ENCODE measurements at regions not wholly inside any gene's neighbourhood (a gene's known extent, or its start where the extent isn't known, plus 50 kb on each side); places are given as distances from the start of the nearest gene placed in this dataset.

DNA sequence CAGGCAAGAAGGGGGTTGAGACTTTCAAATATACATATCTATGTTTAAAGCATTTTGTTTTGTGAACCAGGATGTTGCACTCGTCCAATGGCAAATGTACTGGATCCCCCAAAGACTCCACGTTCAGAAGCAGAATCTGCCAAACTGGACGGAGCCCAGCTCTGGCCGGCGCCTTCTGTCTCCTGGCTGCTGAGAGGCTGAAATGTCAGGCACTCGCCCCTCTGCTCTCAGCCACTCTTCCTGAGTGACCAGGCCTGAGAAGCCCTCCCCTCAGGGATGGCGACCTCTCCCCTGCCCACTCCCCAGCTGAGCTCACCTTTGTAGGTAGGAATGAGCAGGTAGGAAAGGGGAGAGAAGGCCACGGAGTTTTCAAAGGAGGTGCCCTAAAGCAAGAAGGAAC is 187.5 kb upstream of the FOXF1 start:
- no peak for DNase-seq

DNA sequence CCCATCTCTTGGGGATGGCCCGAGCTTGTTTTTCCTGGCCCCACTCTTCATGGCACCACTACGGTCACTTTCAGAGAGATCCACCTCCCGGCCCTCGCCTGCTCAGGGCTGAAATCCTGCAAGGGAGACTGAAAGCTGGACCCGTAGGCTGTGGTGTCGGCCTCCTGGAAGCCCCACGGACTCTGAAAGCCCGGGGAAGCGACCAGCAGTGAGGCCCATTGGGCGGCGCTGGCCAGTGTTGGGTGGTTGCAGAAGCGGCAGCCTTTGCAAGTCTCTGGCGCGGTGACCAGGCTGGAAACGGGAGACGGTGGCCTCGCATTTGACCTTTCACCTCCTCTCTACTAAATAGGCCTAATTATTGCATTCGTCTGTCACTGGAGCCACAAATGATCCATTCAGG is 186.0 kb upstream of the FOXF1 start:
- no peak for DNase-seq

DNA sequence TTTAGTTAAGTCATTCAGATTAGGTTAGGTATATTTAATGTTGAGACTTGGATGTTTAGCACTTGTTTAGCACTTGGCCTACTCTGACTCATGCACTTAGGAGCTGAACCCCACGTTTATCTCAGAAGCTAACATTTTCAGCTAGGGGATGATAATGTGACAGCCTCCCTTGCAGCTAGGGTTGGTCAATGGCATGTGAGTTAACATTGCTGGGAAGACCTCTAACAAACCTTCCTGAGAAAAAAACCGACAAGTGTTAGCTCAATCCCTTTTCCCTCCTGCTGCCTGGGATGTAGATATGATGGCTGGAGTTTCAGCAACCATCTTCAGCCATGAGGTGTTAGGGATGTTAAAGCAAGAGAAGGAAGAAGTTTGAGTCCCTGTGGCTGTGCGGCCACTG is 185.0 kb upstream of the FOXF1 start:
- DNase-seq, result no peak

DNA sequence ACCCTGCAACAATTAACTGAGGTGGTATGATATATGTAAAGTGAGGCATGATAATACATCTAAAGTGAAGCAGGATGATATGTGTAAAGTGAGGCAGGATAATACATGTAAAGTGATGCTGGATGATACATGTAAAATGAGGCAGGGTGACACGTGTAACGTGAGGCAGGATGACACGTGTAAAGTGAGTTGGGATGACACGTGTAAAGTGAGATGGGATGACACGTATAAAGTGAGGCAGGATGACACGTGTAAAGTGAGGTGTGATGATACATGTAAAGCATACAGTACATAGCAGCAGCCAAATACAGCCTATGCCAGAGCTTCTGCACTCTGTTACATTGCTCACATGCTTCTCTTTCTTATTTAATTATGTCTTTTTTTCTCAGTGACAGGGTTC is 184.4 kb upstream of the FOXF1 start:
- no peak for DNase-seq

DNA sequence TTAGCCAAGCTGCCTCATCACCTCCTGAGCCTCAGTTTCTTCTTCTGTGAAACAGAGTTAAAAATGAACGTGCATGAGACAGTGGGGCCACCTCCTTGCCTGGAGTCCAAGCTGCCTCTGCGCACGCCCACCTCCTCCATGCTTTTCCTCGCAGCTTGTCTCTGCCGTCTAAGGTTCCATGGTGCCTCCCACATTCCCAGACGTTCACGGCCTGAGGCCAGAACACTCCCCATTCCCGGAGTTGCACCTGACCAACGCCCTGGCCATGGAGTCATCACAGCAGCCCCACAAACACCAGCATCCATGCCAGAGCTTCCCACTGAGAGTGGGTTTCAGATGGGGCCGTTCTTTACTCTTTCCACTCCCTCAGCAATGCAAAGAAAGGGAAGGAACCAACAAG is 183.0 kb upstream of the FOXF1 start:
- DNase-seq, result no peak

DNA sequence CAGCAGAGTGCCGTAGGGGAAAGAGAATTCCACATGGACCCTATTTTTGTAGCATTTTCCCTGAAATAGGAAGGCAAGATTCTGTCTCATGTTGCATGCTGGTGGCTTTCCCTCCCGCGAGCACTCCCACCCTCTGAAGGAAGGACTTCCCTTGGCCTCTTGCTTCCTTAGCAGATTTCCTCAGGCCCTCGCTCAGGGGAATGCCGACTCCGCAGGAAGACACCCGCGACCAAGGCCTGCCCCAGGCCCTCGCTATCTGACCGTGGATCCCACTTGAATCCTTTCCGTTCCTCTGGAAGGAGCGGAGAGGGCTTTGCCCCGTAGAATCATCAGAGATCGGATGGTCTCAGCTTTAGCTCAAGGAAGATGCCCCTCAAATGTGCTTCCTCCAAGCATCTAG is 179.4 kb upstream of the FOXF1 start:
- DNase-seq, result no peak

DNA sequence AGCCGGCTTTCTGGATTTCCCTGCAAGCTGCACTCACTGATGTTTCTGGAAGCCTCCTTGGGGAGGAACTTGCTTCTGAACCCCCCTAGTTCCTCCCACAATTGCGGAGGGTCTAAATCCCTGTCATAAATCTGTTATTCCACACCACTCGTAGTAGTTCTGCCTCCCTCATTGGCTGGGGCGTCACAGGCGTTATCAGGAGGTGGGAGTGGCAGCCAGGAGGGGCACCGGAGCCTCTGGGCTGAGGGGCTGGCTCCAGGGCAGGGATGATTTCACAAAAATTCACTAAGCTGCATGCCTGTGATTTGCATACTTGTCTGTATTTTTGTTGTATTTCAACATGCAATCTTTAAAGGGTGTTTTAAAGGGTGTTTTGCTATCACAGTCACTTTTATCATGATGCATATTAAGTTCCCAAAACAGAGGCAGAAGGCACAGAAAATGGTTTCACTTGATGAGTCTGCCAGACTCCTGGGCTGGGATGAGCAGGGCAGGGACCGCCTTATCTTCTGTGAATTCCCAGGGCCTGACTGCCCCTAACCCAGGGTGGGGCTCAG is 176.2 kb upstream of the FOXF1 start:
- DNase-seq, result no peak

DNA sequence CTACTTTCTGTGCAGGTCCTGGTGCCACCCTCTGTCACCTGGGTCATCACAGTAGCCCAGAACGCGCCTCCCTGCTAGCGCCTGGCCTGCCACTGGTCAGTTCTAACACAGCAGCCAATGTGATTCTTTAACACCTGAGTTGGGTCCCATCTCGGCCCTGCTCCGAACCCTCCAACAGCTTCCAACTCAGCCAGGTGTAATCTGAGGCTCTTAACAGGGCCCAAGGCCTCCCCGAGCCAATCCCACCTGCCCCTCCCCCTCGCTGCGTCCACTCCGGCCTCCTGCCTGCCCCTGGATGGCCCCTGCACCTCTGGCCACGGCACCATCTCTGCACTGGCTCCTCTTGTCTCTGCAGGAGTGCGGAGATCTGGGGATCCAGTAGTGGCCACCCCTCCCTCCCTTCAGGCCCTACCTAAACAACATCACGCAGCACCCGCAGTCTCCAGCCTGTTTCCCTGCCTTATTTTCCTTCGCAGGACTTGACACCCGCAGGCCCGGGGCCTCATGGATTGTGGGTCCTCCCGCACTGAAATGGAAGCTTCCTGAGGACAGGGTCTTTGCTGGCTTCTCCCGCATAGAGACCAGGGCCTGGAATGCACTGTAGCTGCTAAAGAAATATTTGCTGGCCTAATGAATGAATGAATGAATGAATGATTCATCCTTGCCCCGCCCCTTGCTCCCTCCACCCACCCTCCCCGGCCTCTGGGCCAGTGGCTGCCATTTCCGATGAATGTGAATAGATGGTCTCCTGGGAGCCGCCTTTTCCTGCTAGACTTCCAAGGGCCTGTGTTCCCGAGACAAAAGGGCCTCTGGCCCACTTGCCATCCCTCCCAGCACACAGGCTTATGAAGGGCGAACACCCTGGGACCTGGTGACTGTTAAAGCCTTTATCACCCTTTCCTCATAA is 174.8 kb upstream of the FOXF1 start:
- DNase-seq, result no peak

DNA sequence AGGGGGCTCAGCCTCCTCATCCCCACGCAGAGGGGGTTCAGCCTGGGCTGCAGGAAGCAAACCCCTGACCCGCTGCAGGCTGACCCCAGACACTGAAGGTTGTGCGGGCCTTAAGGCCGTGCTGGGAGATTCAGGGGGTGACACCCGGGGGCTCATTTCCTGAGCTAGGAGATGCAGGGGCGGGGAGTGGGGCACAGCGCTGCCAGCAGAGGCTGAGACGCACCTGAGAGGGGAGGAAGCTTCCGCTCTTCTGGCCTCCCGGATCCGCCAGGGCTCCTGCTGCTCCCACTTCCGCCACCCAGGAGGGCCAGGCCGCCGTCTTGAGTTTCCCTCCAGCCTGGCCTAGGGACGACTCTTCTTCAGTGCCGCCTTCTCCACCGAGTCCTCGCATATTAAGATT is 173.2 kb upstream of the FOXF1 start:
- no peak for DNase-seq

DNA sequence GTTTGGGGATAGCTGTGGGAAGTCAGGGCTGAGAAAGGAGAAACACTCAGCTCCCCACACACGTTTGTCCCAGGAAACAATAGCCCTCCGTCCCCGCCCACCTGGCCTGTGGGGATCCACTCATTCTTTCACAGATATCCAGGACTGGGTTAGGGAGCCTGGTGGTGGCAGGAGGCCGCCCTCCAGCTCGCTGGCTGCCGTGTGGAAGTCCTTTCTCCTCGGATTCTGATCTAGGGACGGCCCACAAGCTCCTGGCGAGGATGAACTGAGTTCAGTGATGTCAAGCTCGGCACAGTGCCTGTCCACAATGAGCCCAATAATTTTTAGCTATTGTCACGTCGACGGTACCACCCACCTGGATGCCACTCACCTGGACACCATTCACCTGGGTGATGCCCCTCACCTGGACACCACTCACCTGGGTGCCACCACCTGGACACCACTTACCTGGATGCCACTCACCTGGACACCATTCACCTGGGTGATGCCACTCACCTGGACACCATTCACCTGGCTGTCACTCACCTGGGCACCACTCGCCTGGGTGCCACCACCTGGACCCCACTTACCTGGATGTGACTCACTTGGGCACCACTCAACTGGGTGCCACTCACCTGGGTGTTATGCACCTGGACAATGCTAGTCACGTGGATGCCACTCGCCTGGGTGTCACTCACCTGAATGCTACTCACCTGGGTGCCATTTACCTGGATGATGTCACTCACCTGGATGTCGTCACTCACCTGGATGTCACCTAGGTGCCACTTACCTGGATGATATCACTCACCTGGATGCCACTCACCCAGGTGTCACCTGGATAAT is 172.5 kb upstream of the FOXF1 start:
- no peak for DNase-seq

DNA sequence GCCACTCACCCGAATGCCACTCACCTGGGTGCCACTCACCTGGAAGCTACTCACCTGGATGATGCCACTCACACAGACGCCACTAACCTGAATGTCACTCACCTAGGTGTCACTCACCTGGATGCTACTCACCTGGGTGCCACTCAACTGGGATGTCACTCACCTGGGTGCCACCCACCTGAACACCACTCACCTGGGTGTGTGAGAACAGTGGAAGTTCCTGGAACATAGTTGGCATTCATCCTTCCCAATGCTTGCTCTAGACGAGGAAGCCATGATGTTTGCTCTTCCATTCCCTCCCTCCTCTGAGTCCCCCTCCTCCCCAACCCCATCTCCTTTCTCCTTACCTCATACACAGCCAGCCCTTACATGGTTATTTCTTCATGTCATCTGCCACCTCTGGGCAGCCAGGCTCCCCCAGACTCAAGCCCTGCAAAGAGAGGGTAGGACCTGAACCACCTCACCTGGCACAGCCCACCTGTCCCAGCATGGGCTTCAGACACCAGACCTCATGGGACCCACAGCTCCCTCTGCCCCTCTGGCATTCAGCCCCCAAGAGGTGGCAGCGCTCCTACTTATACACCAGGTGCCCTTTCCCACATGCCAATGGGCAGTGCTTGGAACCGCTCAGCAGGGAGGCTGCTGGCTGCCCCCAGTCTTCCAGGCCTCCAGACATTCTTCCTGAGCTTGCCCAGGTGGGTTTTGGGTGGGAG is 171.8 kb upstream of the FOXF1 start:
- no peak for DNase-seq

DNA sequence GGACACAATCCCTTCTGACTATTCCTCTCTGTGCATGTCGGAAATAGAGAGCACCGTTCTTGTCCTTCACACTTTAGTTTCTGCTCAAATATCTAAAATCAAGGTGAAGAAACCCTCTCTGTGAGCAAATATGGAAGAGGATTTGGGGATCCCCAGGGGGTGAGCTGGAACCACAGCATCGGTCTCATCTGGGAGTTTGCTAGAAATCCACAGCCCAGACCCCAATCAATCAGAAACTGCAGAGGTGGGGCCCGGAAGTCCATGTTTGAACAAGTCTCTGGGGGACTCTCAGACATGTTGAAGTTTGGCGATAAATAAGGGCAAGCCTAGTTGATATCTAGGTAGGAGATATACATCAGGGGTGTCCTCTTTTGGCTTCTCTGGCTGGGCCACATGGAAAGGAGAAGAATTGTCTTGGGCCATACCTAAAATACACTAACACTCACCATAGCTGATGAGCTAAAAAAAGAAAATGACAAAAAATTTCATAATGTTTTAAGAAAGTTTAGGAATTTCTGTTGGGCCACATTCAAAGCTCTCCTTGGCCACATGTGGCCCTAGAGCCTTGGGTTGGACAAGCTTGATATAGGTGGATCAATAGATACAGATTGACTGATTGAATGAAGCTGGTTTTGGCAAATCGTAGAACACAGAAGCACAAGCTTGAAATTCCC is 168.0 kb upstream of the FOXF1 start:
- no peak for DNase-seq

DNA sequence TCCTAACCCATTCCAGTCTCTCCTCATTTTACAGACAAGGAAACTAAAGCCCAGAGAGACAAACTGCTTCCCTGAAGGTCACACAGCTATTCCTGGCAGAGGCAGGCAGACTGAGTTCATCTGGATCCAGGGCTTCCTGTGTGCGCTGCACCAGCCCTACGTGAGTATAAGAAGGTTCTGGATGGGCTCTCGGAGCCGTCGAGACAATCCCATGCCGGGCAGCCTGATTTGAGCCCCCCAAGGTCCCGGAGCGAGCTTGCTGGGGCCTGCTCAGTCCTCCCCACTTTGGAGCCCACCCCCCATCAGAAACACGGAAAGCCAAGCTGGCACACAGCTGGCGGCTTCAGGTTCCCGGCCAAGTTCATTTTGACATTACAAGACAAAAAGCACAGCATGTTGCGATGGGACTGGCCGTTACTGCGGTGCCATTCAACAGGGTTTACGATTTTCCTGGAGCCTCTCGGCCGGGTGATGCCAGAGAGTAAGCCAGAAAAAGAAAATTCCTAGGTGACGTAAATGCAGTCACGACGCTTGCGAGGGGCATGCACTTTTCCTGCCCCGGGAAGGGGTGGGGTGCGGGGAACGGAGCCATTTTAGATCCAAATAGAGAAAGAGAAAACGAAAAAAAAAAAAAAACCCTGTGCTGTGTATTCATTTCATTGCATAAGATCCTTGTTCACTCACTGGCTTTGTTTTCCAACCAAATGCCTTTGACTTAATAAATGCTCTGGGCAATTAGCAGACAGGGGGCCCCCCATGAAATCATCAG is 167.1 kb upstream of the FOXF1 start:
- DNase-seq, result no peak

DNA sequence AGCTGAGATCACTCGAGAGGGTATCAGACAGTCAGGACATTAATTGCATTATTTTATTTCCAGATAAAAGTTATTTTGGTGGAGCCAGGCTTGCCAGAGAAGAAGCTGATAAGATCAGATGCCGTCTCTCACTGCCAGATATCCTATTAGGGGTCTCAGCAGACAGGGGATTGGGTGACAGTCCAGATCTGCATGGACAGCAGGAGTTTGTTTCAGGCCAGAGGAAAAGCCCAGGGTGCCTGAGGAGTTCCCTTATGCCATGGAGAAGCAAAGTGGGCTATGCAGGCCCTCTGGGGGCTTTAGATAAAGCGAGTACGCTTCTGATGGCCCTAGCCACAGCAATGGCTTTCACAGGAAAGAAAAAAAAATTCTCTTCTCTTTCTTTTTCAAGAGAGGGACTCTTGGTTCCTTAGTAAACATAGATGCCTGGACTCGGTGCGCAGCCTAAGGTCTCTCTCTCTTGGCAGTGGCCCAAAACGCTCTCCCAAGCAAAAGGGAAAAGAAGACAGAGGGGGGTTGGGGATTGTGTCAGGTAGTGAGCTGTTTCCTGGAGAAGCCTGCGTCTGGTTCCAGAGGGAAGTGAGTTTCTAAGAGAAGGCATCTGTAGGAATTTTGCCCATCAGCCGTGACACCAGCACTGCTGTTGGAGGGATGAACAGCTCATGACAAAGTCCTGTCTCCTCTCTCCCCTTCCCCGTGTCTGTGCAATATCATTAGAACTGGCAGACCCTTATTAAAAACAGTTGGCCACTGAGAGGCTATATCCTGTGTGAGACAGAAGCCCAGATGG is 166.3 kb upstream of the FOXF1 start:
- DNase-seq, result no peak

DNA sequence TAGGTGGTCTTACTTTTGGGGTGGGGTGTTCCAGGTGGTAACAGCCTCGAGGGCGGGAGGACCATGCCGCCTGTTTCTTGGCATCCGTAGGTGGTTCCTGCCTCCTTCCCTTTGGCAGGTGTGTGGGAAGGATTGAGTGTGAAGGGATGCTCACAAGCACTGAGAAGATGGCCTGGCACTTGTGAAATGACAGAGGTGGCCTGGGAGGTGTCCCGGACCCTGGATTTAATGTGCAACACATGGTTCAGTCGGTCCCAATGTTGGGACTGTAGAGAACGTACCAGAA is 165.8 kb upstream of the FOXF1 start:
- DNase-seq, result no peak

DNA sequence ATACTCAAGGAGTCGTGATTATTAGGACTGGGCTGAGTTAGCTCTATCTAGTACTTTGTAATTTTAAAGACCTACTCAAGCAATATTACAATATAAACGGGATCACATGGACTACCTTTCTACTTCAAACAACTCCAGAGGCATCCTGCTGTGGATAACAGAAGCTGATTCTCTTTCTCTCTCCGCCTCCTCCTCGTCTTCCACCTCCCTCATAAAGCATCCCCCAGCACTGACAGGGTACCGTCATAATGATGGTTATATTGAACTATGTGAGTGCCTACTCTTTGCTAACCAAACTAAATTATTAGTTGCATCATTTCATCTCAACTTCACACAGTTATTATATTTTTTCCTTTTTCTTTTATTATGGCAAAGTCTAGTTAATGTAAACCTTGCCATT is 165.4 kb upstream of the FOXF1 start:
- no peak for DNase-seq

DNA sequence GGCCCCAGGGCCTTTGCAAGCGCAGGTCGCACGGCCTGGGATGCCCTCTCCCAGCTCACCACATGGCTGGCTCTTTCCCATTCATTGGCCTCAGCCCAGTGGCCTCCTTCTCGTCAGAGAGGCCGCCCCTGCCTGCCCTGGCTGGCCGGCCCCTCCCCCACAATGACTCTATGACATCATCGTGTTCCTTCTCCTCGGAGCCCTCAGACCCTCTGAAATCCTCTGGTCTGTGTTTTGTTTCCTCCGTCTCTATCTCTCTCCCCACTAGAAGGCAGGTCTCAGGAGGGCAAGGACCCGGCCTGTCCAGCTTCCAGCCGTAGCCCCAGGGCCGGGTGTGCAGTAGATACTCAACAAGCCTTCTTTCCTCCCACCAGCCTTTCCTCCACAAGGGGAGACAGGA is 164.8 kb upstream of the FOXF1 start:
- DNase-seq, result no peak

DNA sequence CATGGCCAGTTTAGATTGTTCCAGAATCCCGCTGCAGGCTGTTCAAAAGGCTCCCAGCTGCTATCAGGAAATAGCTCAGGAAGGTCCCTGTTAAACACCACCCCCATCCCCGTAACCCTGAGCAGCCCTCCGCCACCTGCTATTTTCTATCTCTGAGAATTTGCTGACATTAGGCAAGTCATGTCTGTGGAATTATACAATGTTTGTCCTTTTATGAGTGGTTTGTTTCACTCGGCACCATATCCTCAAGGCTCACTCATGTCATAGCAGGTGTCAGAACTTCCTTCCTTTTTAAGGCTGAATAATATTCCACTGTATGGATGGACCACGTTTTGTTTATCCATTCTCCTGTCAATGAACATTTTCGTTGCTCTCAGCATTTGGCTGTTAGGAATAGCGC is 164.3 kb upstream of the FOXF1 start:
- DNase-seq, result no peak

DNA sequence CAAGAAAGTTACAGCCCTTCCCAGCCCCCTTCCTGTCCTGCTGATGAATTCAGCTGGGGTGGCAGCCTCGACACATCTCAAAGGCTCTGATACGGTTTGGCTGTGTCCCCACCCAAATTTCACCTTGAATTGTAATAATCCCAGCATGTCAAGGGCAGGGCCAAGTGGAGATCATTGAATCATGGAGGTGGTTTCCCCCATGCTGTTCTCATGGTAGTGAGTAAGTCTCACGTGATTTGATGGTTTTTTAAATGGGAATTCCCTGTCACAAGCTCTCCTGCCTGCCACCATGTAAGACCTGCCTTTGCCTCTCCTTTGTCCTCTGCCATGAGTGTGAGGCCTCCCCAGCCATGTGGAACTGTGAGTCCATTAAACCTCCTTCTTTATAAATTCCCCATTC is 163.2 kb upstream of the FOXF1 start:
- no peak for DNase-seq

DNA sequence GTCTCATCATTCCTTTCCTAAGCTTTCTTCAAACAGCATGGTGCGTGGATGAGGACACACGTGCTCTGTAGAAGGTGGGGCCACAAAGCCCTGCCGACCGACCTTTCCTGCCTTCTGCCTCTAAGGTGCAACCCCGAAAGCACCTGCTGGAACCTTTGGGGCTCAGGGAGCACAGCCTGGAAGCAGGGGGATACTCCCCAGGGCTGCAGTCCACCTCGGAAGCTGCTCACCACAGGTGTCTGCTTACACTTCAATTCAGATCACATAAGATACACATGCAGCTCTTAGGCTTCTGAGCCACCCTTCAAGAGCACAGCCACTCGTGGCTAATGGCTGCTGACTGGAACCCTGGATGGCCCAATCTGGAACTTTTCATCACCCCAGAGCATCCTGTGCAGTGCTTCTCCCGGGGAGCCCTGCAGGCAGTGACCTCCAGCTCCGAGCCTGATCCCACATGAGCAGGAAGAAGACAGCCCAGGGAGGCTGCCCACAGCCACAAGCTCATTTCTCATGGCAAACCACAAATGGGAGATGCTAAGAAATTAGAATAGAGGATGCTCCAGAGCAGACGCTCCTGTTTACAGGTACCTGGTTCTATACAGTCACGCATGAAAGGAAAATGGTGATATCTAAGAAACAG is 162.3 kb upstream of the FOXF1 start:
- DNase-seq, result no peak
